ENCODE measurements at regions not wholly inside any gene's neighbourhood (a gene's known extent, or its start where the extent isn't known, plus 50 kb on each side); places are given as distances from the start of the nearest gene placed in this dataset.

DNA sequence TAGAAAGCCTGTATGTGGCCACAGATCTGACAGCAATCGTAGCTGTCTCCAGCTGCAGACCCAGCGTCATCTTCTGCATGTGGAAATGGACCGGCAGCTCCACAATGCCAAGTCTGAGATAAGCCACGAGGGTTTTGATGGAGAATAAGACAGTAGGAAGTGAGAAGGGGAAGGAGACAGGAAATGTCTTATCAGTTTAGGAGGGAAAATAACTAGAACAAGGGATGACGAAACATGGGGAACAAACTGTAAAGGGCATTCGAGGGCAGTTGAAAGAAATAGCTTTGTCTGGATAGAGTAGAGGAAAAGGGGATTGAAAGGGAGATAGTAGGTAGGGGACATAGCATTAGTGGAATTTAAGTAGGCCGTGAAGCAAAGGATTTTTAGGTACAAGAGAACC, 74.0 kb upstream of the CTTNBP2NL start:
- TF ChIP-seq NFXL1 (IDR thresholded peaks at IDR 0.05; ENCODE audit: borderline replicate concordance) = no peak
- no peak for TF ChIP-seq IKZF1 (conservative IDR thresholded peaks at IDR 0.05)
- no peak for TF ChIP-seq ZBTB4 (CRISPR knock-in tag; IDR thresholded peaks at IDR 0.05)
- no peak overlapping the region for H3K4me2 ChIP-seq (ENCODE audit: control insufficient read depth, insufficient read depth)
- ATAC-seq (no peak), FAIRE-seq (no peak), DNase-seq (ENCODE audit: low read depth, low spot score) (no peak)
- H3K4me3 ChIP-seq = no peak overlapping the region
- H3K36me3 ChIP-seq (ENCODE audit: control insufficient read depth in 2 of 2, insufficient read depth in 2 of 2, low read length in 1 of 2) = no peaks in the 10 kb centered on the region
- no peaks in the 10 kb centered on the region for H4K20me1 ChIP-seq (ENCODE audit: control insufficient read depth, insufficient read depth)
- BruUV-seq (replicated peaks) = no TSS peak
- H3K4me1 ChIP-seq (ENCODE audit: control insufficient read depth, insufficient read depth, low read length) = no peaks in the 10 kb centered on the region
- WGBS (ENCODE audit: insufficient coverage, insufficient replicate concordance, low lambda C conversion rate, missing lambda C conversion rate) = 21% methylated on average over 7 of the region's 7 CpGs
- no peaks in the 10 kb centered on the region; the same call in 2 of the 3 replicates for H3K9me3 ChIP-seq (replicated peaks; ENCODE audit: control insufficient read depth, insufficient read depth, low read length)
- intact Hi-C loops (cut with micrococcal nuclease; ENCODE audit: unreplicated experiment) = no loop called here
- H3K27me3 ChIP-seq (replicated peaks in 1 of 2; ENCODE audit: control insufficient read depth in 2 of 2, insufficient read depth in 2 of 2, low read length in 1 of 2) = peaks cover 0 to 2% of the 10 kb centered on the region in 2 experiments; a peak in 3 of 4 replicates
- ChIA-PET POLR2A (no interaction called here), SMC1A (ENCODE audit: uncharacterized antibody, unreplicated experiment) (interaction anchor here (1.4 kb wide), 1 partner anchor 10 kb away, joined by 3 read pairs; no protein-coding TSS in a partner anchor), RAD21 (ENCODE audit: unreplicated experiment) (interaction anchor here (1.1 kb wide), 1 partner anchor 334 kb away, joined by 3 read pairs; no protein-coding TSS in a partner anchor), CTCF (interaction anchor here (1.3 kb wide), 1 partner anchor 14 kb away, joined by 4 read pairs; no protein-coding TSS in a partner anchor)
- no peaks in the 10 kb centered on the region for H3K79me2 ChIP-seq (ENCODE audit: control insufficient read depth, insufficient read depth, low read length)
- H2AFZ ChIP-seq (ENCODE audit: control insufficient read depth, low read depth, low read length) = no peak overlapping the region
- in situ Hi-C loops (cut with MboI) = no loop called here
- no peak overlapping the region for H3K27ac ChIP-seq (ENCODE audit: control insufficient read depth, insufficient read depth)
- H3K9ac ChIP-seq (ENCODE audit: control insufficient read depth, insufficient read depth, low read length) = no peak overlapping the region

All from GM12878 (cell line).